ENCODE measurements at regions not wholly inside any gene's neighbourhood (a gene's known extent, or its start where the extent isn't known, plus 50 kb on each side); places are given as distances from the start of the nearest gene placed in this dataset.

- Histone ChIP-seq H4K8ac (replicated peaks; ENCODE audit: insufficient read length, low read depth, low read length) (no peak overlapping the region), H3K4me2 (ENCODE audit: insufficient read depth, insufficient read length, low read length) (no peak overlapping the region), H2BK120ac (ENCODE audit: low read depth, low read length, poor library complexity, severe bottlenecking) (no peak overlapping the region), H2BK5ac (ENCODE audit: insufficient read length, low read length) (no peak overlapping the region), H4K91ac (ENCODE audit: insufficient read length, low read depth, low read length) (no peak overlapping the region), H3K79me1 (ENCODE audit: insufficient read depth, low read depth, low read length, poor library complexity, severe bottlenecking) (no peaks in the 10 kb centered on the region), H3T11ph (ENCODE audit: low read length) (no peak overlapping the region), H3K4me1 (ENCODE audit: insufficient read depth, low read length) (no peaks in the 10 kb centered on the region), H3K27me3 (ENCODE audit: insufficient read depth, low read length) (no peaks in the 10 kb centered on the region), H3K23me2 (ENCODE audit: insufficient read length, low read depth, low read length, poor library complexity, severe bottlenecking) (no peaks in the 10 kb centered on the region), H3K9ac (ENCODE audit: extremely low read depth, insufficient read length, low read length) (no peak overlapping the region), H3K4ac (ENCODE audit: low read depth, low read length) (no peak overlapping the region), H3K79me2 (ENCODE audit: insufficient read depth, low read length) (no peaks in the 10 kb centered on the region), H2AK5ac (ENCODE audit: insufficient read length, low read length) (no peak overlapping the region), H2BK15ac (ENCODE audit: low read depth, low read length) (no peak overlapping the region), H3K27ac (ENCODE audit: insufficient read length, low read depth, low read length) (no peak overlapping the region), H3K23ac (ENCODE audit: insufficient read length, low read depth, low read length) (no peak overlapping the region), H3K9me3 (ENCODE audit: control insufficient read depth, low read depth, low read length) (no peaks in the 10 kb centered on the region), H3K14ac (ENCODE audit: insufficient read depth, low read length) (no peak overlapping the region), H3K56ac (ENCODE audit: insufficient read length, low read depth, low read length) (no peak overlapping the region), H2BK12ac (ENCODE audit: insufficient read length, low read depth, low read length) (no peak overlapping the region), H4K5ac (ENCODE audit: insufficient read length, low read depth, low read length) (no peak overlapping the region), H4K20me1 (ENCODE audit: control insufficient read depth, insufficient read depth, insufficient read length) (no peaks in the 10 kb centered on the region), H2BK20ac (ENCODE audit: low read depth, low read length, poor library complexity, severe bottlenecking) (no peak overlapping the region), H3K18ac (ENCODE audit: insufficient read length, low read depth, low read length) (no peak overlapping the region), H2AFZ (ENCODE audit: low read length) (no peak overlapping the region)
- no peak for DNase-seq
- Mint-ChIP-seq H3K36me3 (ENCODE audit: insufficient read depth in 1 of 3, low read depth in 3 of 3) (peaks cover 0 to 16% (median 8%) of the 10 kb centered on the region in 3 experiments; a peak in 4 of 7 replicates), H3K9me3 (peaks cover 2 to 19% of the 10 kb centered on the region in 2 experiments; a peak in 4 of 5 replicates), H3K4me1 (peaks cover 11 to 13% of the 10 kb centered on the region in 2 experiments), H3K27ac (peak overlapping the region in 1 of 3 experiments; percentile 78; a peak in 2 of 7 replicates), H3K4me3 (no peak overlapping the region), H3K27me3 (ENCODE audit: low read depth) (no peaks in the 10 kb centered on the region; the same call in 1 of the 2 replicates)
- TF ChIP-seq, protein P1, sequence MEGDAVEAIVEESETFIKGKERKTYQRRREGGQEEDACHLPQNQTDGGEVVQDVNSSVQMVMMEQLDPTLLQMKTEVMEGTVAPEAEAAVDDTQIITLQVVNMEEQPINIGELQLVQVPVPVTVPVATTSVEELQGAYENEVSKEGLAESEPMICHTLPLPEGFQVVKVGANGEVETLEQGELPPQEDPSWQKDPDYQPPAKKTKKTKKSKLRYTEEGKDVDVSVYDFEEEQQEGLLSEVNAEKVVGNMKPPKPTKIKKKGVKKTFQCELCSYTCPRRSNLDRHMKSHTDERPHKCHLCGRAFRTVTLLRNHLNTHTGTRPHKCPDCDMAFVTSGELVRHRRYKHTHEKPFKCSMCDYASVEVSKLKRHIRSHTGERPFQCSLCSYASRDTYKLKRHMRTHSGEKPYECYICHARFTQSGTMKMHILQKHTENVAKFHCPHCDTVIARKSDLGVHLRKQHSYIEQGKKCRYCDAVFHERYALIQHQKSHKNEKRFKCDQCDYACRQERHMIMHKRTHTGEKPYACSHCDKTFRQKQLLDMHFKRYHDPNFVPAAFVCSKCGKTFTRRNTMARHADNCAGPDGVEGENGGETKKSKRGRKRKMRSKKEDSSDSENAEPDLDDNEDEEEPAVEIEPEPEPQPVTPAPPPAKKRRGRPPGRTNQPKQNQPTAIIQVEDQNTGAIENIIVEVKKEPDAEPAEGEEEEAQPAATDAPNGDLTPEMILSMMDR (conservative IDR thresholded peaks at IDR 0.05), result no peak
- no CpG with 5 or more reads among the region's 6 CpGs for WGBS (ENCODE audit: extremely low coverage, insufficient read length, low lambda C conversion rate)
Measured at GRCh38 chr12:124195567-124195942, 99.3 kb upstream of the RFLNA start.

All from H9 (cell line).